ENCODE measurements at regions not wholly inside any gene's neighbourhood (a gene's known extent, or its start where the extent isn't known, plus 50 kb on each side); places are given as distances from the start of the nearest gene placed in this dataset.

- Histone ChIP-seq H3K4me3 (no peak overlapping the region), H3K36me3 (peaks cover 0 to 2% (median 0%) of the 10 kb centered on the region in 9 donors), H3K27ac (peak overlapping the region in 11 of 12 donors; percentile 56 to 86 (median 75)), H3K9me3 (no peaks in the 10 kb centered on the region), H3K27me3 (no peaks in the 10 kb centered on the region), H3K4me1 (peaks cover 8 to 94% (median 51%) of the 10 kb centered on the region in 12 donors)
- ATAC-seq (no peak), DNase-seq (no peak)
- intact Hi-C loops (cut with DNase I): loop anchor here in 3 of 10 donors (5.0 kb wide), 3 partner anchors 41 to 69 kb away; no protein-coding TSS in a partner anchor
- 78 to 87% (median 81%) methylated on average over 8 of the region's 8 CpGs for WGBS, 4 donors
- TF ChIP-seq CTCF (IDR thresholded peaks at IDR 0.05) (no peak), POLR2A (IDR thresholded peaks at IDR 0.05) (no peak)
Measured at GRCh38 chr11:8766043-8766987, 83.7 kb downstream of the RPL27A start.

DNA sequence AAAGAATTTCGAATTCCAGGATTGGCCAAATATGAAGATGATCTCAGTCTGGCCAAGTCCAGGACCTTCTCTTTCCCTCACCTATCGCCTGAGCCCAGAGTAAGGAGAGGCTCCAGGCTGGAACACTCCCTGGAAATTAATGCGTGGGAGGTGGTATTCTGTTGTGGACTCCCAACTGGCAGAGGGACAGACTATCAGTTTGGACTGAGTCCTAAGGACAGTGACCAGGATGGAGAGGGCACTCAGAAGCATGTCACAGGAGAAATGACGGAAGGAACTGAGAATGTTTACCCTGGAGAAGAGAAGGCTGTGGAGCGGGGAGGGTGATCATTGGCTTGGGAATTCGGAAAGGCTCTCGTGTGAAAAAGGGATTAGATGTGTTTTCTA lies 84.4 kb downstream of the RPL27A start:
- intact Hi-C loops (cut with DNase I): loop anchor here in 3 of 10 donors (5.0 kb wide), 3 partner anchors 40 to 70 kb away; no protein-coding TSS in a partner anchor
- TF ChIP-seq CTCF (IDR thresholded peaks at IDR 0.05) (no peak), POLR2A (IDR thresholded peaks at IDR 0.05) (no peak)

GRCh38 chr11:8767466-8768142 lies 85.0 kb downstream of the RPL27A start:
- ATAC-seq (no peak), DNase-seq (no peak)
- Histone ChIP-seq H3K9me3 (no peaks in the 10 kb centered on the region), H3K27me3 (no peaks in the 10 kb centered on the region), H3K36me3 (peaks cover 0 to 2% (median 0%) of the 10 kb centered on the region in 9 donors), H3K4me1 (peaks cover 8 to 88% (median 41%) of the 10 kb centered on the region in 12 donors), H3K27ac (peak overlapping the region; percentile 31 to 86 (median 72)), H3K4me3 (no peak overlapping the region)
- TF ChIP-seq CTCF (IDR thresholded peaks at IDR 0.05): no peak
- TF ChIP-seq POLR2A (IDR thresholded peaks at IDR 0.05): no peak
- 59 to 68% (median 62%) methylated on average over 9 of the region's 9 CpGs for whole genome bisulfite sequencing, 4 donors
- intact Hi-C loops (cut with DNase I): loop anchor here in 3 of 10 donors (5.0 kb wide), 3 partner anchors 40 to 70 kb away; no protein-coding TSS in a partner anchor

More for the DNA sequence above, 84.4 kb downstream of the RPL27A start:
- Histone ChIP-seq H3K27ac (peak overlapping the region in 11 of 12 donors; percentile 56 to 86 (median 75)), H3K27me3 (no peaks in the 10 kb centered on the region), H3K4me1 (peaks cover 8 to 91% (median 45%) of the 10 kb centered on the region in 12 donors), H3K9me3 (no peaks in the 10 kb centered on the region), H3K4me3 (no peak overlapping the region), H3K36me3 (peaks cover 0 to 2% (median 0%) of the 10 kb centered on the region in 9 donors)
- 45 to 61% (median 49%) methylated on average over 7 of the region's 7 CpGs for WGBS, 4 donors
- ATAC-seq: peak in 2 of 4 donors; percentile 8 to 10
- no peak for DNase-seq

Data from heart left ventricle (tissue), 16 donors.